GM12878 (cell line): ENCODE measurements at regions not wholly inside any gene's neighbourhood (a gene's known extent, or its start where the extent isn't known, plus 50 kb on each side); places are given as distances from the start of the nearest gene placed in this dataset.
A peak's percentile ranks its signal among the peaks of the same experiment; 100 is the strongest.

Experiments
- ATAC-seq: fragments of 200-7000 bp; cut with Tn5 transposase; 3 replicates; pipeline ENCODE4 v1.9.1; 2020; ENCODE audit warnings: mild to moderate bottlenecking, moderate library complexity
- BruUV-seq: library from RNA; stranded (reverse); fragments of 400-500 nt; replicated peaks from 2 replicates; lab custom pipeline; 2021; lab: Mats Ljungman, UMichigan
- CTCF ChIA-PET: fragments of 300-600 bp; sonication (Branson Sonifier 250); formaldehyde crosslinking; extraction: SDS; loops from one replicate; lab custom pipeline; 2021; ENCODE audit warnings: inconsistent platforms; lab: Yijun Ruan, JAX
- POLR2A ChIA-PET: fragments of 350-600 bp; formaldehyde crosslinking; extraction: SDS; loops from one replicate; lab custom pipeline; 2021; ENCODE audit warnings: inconsistent platforms; lab: Charles Lee
- RAD21 ChIA-PET: fragments of 300-600 bp; sonication (Branson Sonifier 250); formaldehyde crosslinking; loops from one replicate; lab custom pipeline; 2023; ENCODE audit warnings: antibody characterized with exemption; ENCODE audit not compliant: unreplicated experiment; lab: Charles Lee
- SMC1A ChIA-PET: fragments of 300-600 bp; sonication (Branson Sonifier 250); formaldehyde crosslinking; loops from one replicate; lab custom pipeline; 2023; ENCODE audit not compliant: unreplicated experiment, uncharacterized antibody; lab: Charles Lee
- DNase-seq: peaks from one replicate; pipeline ENCODE4 v3.0.0-alpha.2; 2011; ENCODE audit warnings: low read depth, low spot score
- FAIRE-seq: peaks from 3 replicates; lab custom pipeline; 2011; peaks lifted over from hg19 to GRCh38; lab: Jason Lieb, UNC
- H2AFZ ChIP-seq: 2 replicates; pipeline ENCODE4 v1.6.0; 2011; ENCODE audit warnings: low read depth, low read length, control low read depth; ENCODE audit not compliant: control insufficient read depth
- H3K27ac ChIP-seq: 2 replicates; pipeline ENCODE4 v1.5.1; 2011; ENCODE audit warnings: control low read depth; ENCODE audit not compliant: control insufficient read depth, insufficient read depth
- H3K27me3 ChIP-seq, 2 experiments: replicated peaks in 1 of 2; 2 replicates each; pipeline versions ENCODE4 v1.6.0 to v1.6.1; 2011; ENCODE audit warnings: low read length in 1 of 2; ENCODE audit not compliant: control insufficient read depth in 2 of 2, insufficient read depth in 2 of 2
- H3K36me3 ChIP-seq, 2 experiments: 2 replicates each; pipeline ENCODE4 v1.5.1; 2011; ENCODE audit warnings: low read length in 1 of 2; ENCODE audit not compliant: control insufficient read depth in 2 of 2, insufficient read depth in 2 of 2
- H3K4me1 ChIP-seq: 2 replicates; pipeline ENCODE4 v1.6.1; 2011; ENCODE audit warnings: mild to moderate bottlenecking, low read length, moderate library complexity, mixed read lengths; ENCODE audit not compliant: control insufficient read depth, insufficient read depth
- H3K4me2 ChIP-seq: 2 replicates; pipeline ENCODE4 v1.6.0; 2011; ENCODE audit warnings: control low read depth; ENCODE audit not compliant: control insufficient read depth, insufficient read depth
- H3K4me3 ChIP-seq: fragments of 200-600 bp; sonication (generic); 2 replicates; pipeline ENCODE4 v1.5.1; 2016
- H3K79me2 ChIP-seq: 2 replicates; pipeline ENCODE4 v1.6.0; 2011; ENCODE audit warnings: low read length; ENCODE audit not compliant: control insufficient read depth, insufficient read depth
- H3K9ac ChIP-seq: 2 replicates; pipeline ENCODE4 v1.8.0; 2011; ENCODE audit warnings: low read length, control low read depth, mixed read lengths; ENCODE audit not compliant: control insufficient read depth, insufficient read depth
- H3K9me3 ChIP-seq: replicated peaks from 3 replicates; pipeline ENCODE4 v1.5.1; 2011; ENCODE audit warnings: mild to moderate bottlenecking, low read length; ENCODE audit not compliant: control insufficient read depth, insufficient read depth
- H4K20me1 ChIP-seq: 2 replicates; pipeline ENCODE4 v1.6.0; 2011; ENCODE audit not compliant: control insufficient read depth, insufficient read depth
- NFXL1 ChIP-seq: fragments of 450-650 bp; IDR thresholded peaks from 2 replicates; pipeline ENCODE4 v1.6.1; 2017; ENCODE audit warnings: antibody characterized with exemption, mild to moderate bottlenecking, borderline replicate concordance
- POLR2AphosphoS2 ChIP-seq: IDR thresholded peaks from 2 replicates; pipeline ENCODE4 v1.6.1; 2011; ENCODE audit warnings: low read depth, mild to moderate bottlenecking, low read length, improper control_type of control experiment, moderate library complexity
- ZNF207 ChIP-seq: fragments of 450-650 bp; IDR thresholded peaks from 2 replicates; pipeline ENCODE4 v1.6.1; 2014; ENCODE audit warnings: antibody characterized with exemption, mild to moderate bottlenecking, borderline replicate concordance
- WGBS: methylation state at CpG from one replicate; pipeline ENCODE4 v1.1.6; 2016; ENCODE audit warnings: low lambda C conversion rate; ENCODE audit not compliant: insufficient replicate concordance, insufficient coverage; ENCODE audit errors: missing lambda C conversion rate; 5-methylcytosine and 5-hydroxymethylcytosine counted together
- in situ Hi-C: fragments of 300-500 bp; cut with MboI; formaldehyde crosslinking; loops from 9 replicates; pipeline ENCODE4 v1.14.3; 2018; ENCODE audit warnings: mixed read lengths
- intact Hi-C: fragments of 100-400 bp; cut with micrococcal nuclease; formaldehyde crosslinking; loops from one replicate; pipeline ENCODE4 v1.14.2; 2022; ENCODE audit not compliant: unreplicated experiment
- TF ChIP-seq, protein P1 (sequence below): fragments of 450-650 bp; IDR thresholded peaks from 2 replicates; pipeline ENCODE4 v1.6.1; 2016; ENCODE audit warnings: mild to moderate bottlenecking, moderate library complexity, borderline replicate concordance
- TF ChIP-seq, protein P2 (sequence below): IDR thresholded peaks from 2 replicates; pipeline ENCODE4 v1.6.1; 2012; ENCODE audit warnings: improper control_type of control experiment, low read depth, low read length; ENCODE audit not compliant: insufficient replicate concordance
- TF ChIP-seq, protein P3 (sequence below): fragments of 450-650 bp; IDR thresholded peaks from 2 replicates; pipeline ENCODE4 v1.6.1; 2016; ENCODE audit warnings: mild to moderate bottlenecking
- TF ChIP-seq, protein P4 (sequence below): fragments of 450-650 bp; IDR thresholded peaks from 2 replicates; pipeline ENCODE4 v1.6.1; 2017; ENCODE audit warnings: antibody characterized with exemption, mild to moderate bottlenecking, moderate library complexity
- TF ChIP-seq, protein P5 (sequence below), 3 experiments: IDR thresholded peaks in 2 of 3; conservative IDR thresholded peaks in 1 of 3; 2 replicates each; pipeline ENCODE4 v1.5.1; 2011; ENCODE audit warnings: low read depth in 3 of 3, low read length in 3 of 3, mild to moderate bottlenecking in 3 of 3, control low read depth in 2 of 3, moderate library complexity in 2 of 3, inconsistent platforms in 1 of 3, mixed read lengths in 1 of 3; ENCODE audit not compliant: control insufficient read depth in 2 of 3, insufficient read depth in 1 of 3; ENCODE audit errors: extremely low read depth in 1 of 3

DNA sequence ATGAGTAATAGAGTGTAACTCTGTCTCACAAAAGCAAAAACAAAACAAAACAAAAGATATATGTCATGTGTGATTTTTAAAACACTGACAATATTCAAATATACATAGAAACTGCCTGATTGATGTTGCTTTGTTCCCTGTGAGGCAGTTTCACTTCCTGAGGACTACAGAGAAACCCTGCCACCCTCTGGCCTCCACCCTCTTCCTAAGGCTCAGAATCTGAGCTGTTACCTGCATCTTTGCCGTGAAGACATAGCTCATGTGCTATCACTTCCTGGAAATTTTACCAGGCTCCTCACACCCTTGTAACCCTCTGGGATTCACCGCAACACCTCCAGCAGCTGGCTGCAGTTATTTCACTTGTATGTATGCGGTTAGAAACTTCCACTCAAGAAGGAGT lies 831.0 kb downstream of the NLGN4Y start:
- Histone ChIP-seq H3K79me2 (no peaks in the 10 kb centered on the region), H3K4me2 (no peak overlapping the region), H3K9ac (no peak overlapping the region), H3K27me3 (no peaks in the 10 kb centered on the region), H3K4me1 (no peaks in the 10 kb centered on the region), H4K20me1 (no peaks in the 10 kb centered on the region), H3K36me3 (no peaks in the 10 kb centered on the region), H3K4me3 (no peak overlapping the region), H3K9me3 (no peaks in the 10 kb centered on the region), H3K27ac (no peak overlapping the region), H2AFZ (no peak overlapping the region)
- DNase-seq (peak; percentile 30), FAIRE-seq (no peak), ATAC-seq (peak; percentile 79)
- in situ Hi-C loops (no loop called here), intact Hi-C loops (no loop called here)
- BruUV-seq: no TSS peak
- POLR2A ChIA-PET: no interaction called here
- no CpG with 5 or more reads among the region's 3 CpGs for WGBS
- CTCF ChIA-PET: no interaction called here
- RAD21 ChIA-PET: no interaction called here
- SMC1A ChIA-PET: no interaction called here
- TF ChIP-seq ZNF207 (no peak), POLR2AphosphoS2 (no peak), NFXL1 (no peak)
- TF ChIP-seq, protein P1, sequence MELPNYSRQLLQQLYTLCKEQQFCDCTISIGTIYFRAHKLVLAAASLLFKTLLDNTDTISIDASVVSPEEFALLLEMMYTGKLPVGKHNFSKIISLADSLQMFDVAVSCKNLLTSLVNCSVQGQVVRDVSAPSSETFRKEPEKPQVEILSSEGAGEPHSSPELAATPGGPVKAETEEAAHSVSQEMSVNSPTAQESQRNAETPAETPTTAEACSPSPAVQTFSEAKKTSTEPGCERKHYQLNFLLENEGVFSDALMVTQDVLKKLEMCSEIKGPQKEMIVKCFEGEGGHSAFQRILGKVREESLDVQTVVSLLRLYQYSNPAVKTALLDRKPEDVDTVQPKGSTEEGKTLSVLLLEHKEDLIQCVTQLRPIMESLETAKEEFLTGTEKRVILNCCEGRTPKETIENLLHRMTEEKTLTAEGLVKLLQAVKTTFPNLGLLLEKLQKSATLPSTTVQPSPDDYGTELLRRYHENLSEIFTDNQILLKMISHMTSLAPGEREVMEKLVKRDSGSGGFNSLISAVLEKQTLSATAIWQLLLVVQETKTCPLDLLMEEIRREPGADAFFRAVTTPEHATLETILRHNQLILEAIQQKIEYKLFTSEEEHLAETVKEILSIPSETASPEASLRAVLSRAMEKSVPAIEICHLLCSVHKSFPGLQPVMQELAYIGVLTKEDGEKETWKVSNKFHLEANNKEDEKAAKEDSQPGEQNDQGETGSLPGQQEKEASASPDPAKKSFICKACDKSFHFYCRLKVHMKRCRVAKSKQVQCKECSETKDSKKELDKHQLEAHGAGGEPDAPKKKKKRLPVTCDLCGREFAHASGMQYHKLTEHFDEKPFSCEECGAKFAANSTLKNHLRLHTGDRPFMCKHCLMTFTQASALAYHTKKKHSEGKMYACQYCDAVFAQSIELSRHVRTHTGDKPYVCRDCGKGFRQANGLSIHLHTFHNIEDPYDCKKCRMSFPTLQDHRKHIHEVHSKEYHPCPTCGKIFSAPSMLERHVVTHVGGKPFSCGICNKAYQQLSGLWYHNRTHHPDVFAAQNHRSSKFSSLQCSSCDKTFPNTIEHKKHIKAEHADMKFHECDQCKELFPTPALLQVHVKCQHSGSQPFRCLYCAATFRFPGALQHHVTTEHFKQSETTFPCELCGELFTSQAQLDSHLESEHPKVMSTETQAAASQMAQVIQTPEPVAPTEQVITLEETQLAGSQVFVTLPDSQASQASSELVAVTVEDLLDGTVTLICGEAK: no peak
- TF ChIP-seq, protein P2, sequence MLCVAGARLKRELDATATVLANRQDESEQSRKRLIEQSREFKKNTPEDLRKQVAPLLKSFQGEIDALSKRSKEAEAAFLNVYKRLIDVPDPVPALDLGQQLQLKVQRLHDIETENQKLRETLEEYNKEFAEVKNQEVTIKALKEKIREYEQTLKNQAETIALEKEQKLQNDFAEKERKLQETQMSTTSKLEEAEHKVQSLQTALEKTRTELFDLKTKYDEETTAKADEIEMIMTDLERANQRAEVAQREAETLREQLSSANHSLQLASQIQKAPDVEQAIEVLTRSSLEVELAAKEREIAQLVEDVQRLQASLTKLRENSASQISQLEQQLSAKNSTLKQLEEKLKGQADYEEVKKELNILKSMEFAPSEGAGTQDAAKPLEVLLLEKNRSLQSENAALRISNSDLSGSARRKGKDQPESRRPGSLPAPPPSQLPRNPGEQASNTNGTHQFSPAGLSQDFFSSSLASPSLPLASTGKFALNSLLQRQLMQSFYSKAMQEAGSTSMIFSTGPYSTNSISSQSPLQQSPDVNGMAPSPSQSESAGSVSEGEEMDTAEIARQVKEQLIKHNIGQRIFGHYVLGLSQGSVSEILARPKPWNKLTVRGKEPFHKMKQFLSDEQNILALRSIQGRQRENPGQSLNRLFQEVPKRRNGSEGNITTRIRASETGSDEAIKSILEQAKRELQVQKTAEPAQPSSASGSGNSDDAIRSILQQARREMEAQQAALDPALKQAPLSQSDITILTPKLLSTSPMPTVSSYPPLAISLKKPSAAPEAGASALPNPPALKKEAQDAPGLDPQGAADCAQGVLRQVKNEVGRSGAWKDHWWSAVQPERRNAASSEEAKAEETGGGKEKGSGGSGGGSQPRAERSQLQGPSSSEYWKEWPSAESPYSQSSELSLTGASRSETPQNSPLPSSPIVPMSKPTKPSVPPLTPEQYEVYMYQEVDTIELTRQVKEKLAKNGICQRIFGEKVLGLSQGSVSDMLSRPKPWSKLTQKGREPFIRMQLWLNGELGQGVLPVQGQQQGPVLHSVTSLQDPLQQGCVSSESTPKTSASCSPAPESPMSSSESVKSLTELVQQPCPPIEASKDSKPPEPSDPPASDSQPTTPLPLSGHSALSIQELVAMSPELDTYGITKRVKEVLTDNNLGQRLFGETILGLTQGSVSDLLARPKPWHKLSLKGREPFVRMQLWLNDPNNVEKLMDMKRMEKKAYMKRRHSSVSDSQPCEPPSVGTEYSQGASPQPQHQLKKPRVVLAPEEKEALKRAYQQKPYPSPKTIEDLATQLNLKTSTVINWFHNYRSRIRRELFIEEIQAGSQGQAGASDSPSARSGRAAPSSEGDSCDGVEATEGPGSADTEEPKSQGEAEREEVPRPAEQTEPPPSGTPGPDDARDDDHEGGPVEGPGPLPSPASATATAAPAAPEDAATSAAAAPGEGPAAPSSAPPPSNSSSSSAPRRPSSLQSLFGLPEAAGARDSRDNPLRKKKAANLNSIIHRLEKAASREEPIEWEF: no peak
- TF ChIP-seq, protein P3, sequence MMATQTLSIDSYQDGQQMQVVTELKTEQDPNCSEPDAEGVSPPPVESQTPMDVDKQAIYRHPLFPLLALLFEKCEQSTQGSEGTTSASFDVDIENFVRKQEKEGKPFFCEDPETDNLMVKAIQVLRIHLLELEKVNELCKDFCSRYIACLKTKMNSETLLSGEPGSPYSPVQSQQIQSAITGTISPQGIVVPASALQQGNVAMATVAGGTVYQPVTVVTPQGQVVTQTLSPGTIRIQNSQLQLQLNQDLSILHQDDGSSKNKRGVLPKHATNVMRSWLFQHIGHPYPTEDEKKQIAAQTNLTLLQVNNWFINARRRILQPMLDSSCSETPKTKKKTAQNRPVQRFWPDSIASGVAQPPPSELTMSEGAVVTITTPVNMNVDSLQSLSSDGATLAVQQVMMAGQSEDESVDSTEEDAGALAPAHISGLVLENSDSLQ: no peak
- TF ChIP-seq, protein P4, sequence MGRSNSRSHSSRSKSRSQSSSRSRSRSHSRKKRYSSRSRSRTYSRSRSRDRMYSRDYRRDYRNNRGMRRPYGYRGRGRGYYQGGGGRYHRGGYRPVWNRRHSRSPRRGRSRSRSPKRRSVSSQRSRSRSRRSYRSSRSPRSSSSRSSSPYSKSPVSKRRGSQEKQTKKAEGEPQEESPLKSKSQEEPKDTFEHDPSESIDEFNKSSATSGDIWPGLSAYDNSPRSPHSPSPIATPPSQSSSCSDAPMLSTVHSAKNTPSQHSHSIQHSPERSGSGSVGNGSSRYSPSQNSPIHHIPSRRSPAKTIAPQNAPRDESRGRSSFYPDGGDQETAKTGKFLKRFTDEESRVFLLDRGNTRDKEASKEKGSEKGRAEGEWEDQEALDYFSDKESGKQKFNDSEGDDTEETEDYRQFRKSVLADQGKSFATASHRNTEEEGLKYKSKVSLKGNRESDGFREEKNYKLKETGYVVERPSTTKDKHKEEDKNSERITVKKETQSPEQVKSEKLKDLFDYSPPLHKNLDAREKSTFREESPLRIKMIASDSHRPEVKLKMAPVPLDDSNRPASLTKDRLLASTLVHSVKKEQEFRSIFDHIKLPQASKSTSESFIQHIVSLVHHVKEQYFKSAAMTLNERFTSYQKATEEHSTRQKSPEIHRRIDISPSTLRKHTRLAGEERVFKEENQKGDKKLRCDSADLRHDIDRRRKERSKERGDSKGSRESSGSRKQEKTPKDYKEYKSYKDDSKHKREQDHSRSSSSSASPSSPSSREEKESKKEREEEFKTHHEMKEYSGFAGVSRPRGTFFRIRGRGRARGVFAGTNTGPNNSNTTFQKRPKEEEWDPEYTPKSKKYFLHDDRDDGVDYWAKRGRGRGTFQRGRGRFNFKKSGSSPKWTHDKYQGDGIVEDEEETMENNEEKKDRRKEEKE: no peak
- TF ChIP-seq, protein P5, sequence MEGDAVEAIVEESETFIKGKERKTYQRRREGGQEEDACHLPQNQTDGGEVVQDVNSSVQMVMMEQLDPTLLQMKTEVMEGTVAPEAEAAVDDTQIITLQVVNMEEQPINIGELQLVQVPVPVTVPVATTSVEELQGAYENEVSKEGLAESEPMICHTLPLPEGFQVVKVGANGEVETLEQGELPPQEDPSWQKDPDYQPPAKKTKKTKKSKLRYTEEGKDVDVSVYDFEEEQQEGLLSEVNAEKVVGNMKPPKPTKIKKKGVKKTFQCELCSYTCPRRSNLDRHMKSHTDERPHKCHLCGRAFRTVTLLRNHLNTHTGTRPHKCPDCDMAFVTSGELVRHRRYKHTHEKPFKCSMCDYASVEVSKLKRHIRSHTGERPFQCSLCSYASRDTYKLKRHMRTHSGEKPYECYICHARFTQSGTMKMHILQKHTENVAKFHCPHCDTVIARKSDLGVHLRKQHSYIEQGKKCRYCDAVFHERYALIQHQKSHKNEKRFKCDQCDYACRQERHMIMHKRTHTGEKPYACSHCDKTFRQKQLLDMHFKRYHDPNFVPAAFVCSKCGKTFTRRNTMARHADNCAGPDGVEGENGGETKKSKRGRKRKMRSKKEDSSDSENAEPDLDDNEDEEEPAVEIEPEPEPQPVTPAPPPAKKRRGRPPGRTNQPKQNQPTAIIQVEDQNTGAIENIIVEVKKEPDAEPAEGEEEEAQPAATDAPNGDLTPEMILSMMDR (IDR thresholded peaks at IDR 0.05 in 2 of 3, conservative IDR thresholded peaks at IDR 0.05 in 1 of 3; ENCODE audit: control insufficient read depth in 2 of 3, extremely low read depth in 1 of 3, insufficient read depth in 1 of 3, low read depth in 3 of 3, low read length in 3 of 3): no peak
